H1 (cell line): ENCODE measurements at regions not wholly inside any gene's neighbourhood (a gene's known extent, or its start where the extent isn't known, plus 50 kb on each side); places are given as distances from the start of the nearest gene placed in this dataset.

Experiments used
- CTCF ChIA-PET: fragments of 300-600 bp; sonication (Branson Sonifier 250); formaldehyde crosslinking; loops from one replicate; lab custom pipeline; 2021; ENCODE audit not compliant: partially characterized antibody; lab: Charles Lee
- POLR2A ChIA-PET: fragments of 300-600 bp; sonication (Branson Sonifier 250); formaldehyde crosslinking; loops from one replicate; lab custom pipeline; 2021; ENCODE audit warnings: inconsistent platforms; ENCODE audit not compliant: partially characterized antibody; lab: Charles Lee
- DNase-seq, 2 experiments: peaks; one replicate each; pipeline versions ENCODE4 v3.0.0 to v3.0.0-alpha.2; 2010 to 2022; ENCODE audit warnings: low spot score in 2 of 2, low read depth in 1 of 2, mixed read lengths in 1 of 2
- FAIRE-seq: peaks from 2 replicates; lab custom pipeline; 2011; peaks lifted over from hg19 to GRCh38; lab: Jason Lieb, UNC
- H2AFZ ChIP-seq: 2 replicates; pipeline ENCODE4 v1.8.1; 2012; ENCODE audit warnings: low read length, inconsistent platforms
- H2AK5ac ChIP-seq: 2 replicates; pipeline ENCODE4 v1.6.1; 2013; ENCODE audit warnings: low read depth, low read length
- H2BK120ac ChIP-seq: replicated peaks from 2 replicates; pipeline ENCODE3; 2013; ENCODE audit warnings: low read depth, low read length, inconsistent platforms
- H2BK12ac ChIP-seq: 2 replicates; pipeline ENCODE4 v1.6.1; 2013; ENCODE audit warnings: low read depth, low read length
- H2BK15ac ChIP-seq: 2 replicates; pipeline ENCODE4 v1.6.1; 2013; ENCODE audit warnings: low read length
- H2BK20ac ChIP-seq: 2 replicates; pipeline ENCODE4 v1.6.1; 2013; ENCODE audit warnings: low read length
- H2BK5ac ChIP-seq: 2 replicates; pipeline ENCODE4 v1.6.1; 2013; ENCODE audit warnings: low read depth, low read length
- H3K14ac ChIP-seq: 2 replicates; pipeline ENCODE4 v1.6.1; 2013; ENCODE audit warnings: inconsistent platforms; ENCODE audit not compliant: insufficient read length
- H3K18ac ChIP-seq: 2 replicates; pipeline ENCODE4 v1.6.1; 2013; ENCODE audit warnings: low read length; ENCODE audit errors: extremely low read depth
- H3K23ac ChIP-seq: 2 replicates; pipeline ENCODE4 v1.6.1; 2013; ENCODE audit warnings: inconsistent platforms; ENCODE audit not compliant: insufficient read length
- H3K23me2 ChIP-seq: 2 replicates; pipeline ENCODE4 v1.6.1; 2013; ENCODE audit warnings: low read depth, low read length
- H3K27ac ChIP-seq: 2 replicates; pipeline ENCODE4 v1.6.1; 2011; ENCODE audit warnings: low read depth, low read length, inconsistent platforms
- H3K27me3 ChIP-seq, 4 experiments: replicated peaks in 1 of 4; 1 replicate in 1 of 4; 2 replicates in 3 of 4; pipeline versions ENCODE4 v1.6.1 to v1.8.1; 2011 to 2013; ENCODE audit warnings: low read length in 3 of 4, mild to moderate bottlenecking in 3 of 4, inconsistent platforms in 2 of 4, mixed read lengths in 2 of 4, moderate library complexity in 1 of 4; ENCODE audit not compliant: control insufficient read depth in 3 of 4, insufficient read depth in 3 of 4; ENCODE audit errors: extremely low read depth in 1 of 4
- H3K36me3 ChIP-seq, 4 experiments: 2 replicates each; pipeline versions ENCODE4 v1.6.1 to v1.8.1; 2011 to 2013; ENCODE audit warnings: mild to moderate bottlenecking in 4 of 4, low read length in 3 of 4, moderate library complexity in 2 of 4, control low read depth in 1 of 4, inconsistent platforms in 1 of 4; ENCODE audit not compliant: insufficient read depth in 4 of 4, control insufficient read depth in 2 of 4
- H3K4ac ChIP-seq: replicated peaks from 2 replicates; pipeline ENCODE3; 2013; ENCODE audit warnings: low read length, low read depth, mixed read lengths, inconsistent platforms; ENCODE audit not compliant: insufficient read length
- H3K4me1 ChIP-seq, 4 experiments: replicated peaks in 1 of 4; 1 replicate in 1 of 4; 2 replicates in 3 of 4; pipeline versions ENCODE4 v1.6.1 to v1.8.1; 2011 to 2013; ENCODE audit warnings: low read length in 3 of 4, inconsistent platforms in 2 of 4, mixed read lengths in 1 of 4; ENCODE audit not compliant: insufficient read depth in 4 of 4, control insufficient read depth in 3 of 4
- H3K4me2 ChIP-seq, 2 experiments: 2 replicates each; pipeline versions ENCODE4 v1.6.1 to v1.8.1; 2011 to 2013; ENCODE audit warnings: low read depth in 2 of 2, low read length in 2 of 2, control low read depth in 1 of 2, inconsistent platforms in 1 of 2, mild to moderate bottlenecking in 1 of 2; ENCODE audit not compliant: insufficient read depth in 1 of 2
- H3K4me3 ChIP-seq, 4 experiments: fragments of 200-600, 300-600 bp in 1 of 4; sonication (generic), shearing (Covaris generic), sonication (Bioruptor Twin) in 1 of 4; 2 replicates each; pipeline versions ENCODE4 v1.5.1 to v1.8.1; 2011 to 2016; ENCODE audit warnings: low read length in 4 of 4, low read depth in 3 of 4, control low read depth in 2 of 4, inconsistent platforms in 2 of 4, mild to moderate bottlenecking in 2 of 4, mixed read lengths in 1 of 4, moderate library complexity in 1 of 4; ENCODE audit not compliant: insufficient read depth in 2 of 4; ENCODE audit errors: extremely low read depth in 1 of 4
- H3K56ac ChIP-seq: replicated peaks from 2 replicates; pipeline ENCODE3; 2013; ENCODE audit warnings: low read depth, mild to moderate bottlenecking, mixed read lengths, low read length, inconsistent platforms; ENCODE audit not compliant: insufficient read length
- H3K79me1 ChIP-seq: 2 replicates; pipeline ENCODE4 v1.6.1; 2013; ENCODE audit warnings: low read depth, low read length, control low read depth
- H3K79me2 ChIP-seq, 2 experiments: 2 replicates each; pipeline versions ENCODE4 v1.6.1 to v1.8.1; 2012 to 2013; ENCODE audit warnings: low read length in 2 of 2, mild to moderate bottlenecking in 2 of 2, inconsistent platforms in 1 of 2; ENCODE audit not compliant: insufficient read depth in 2 of 2, control insufficient read depth in 1 of 2
- H3K9ac ChIP-seq, 4 experiments: replicated peaks in 1 of 4; 1 replicate in 1 of 4; 2 replicates in 3 of 4; pipeline versions ENCODE4 v1.6.1 to v1.8.1; 2011 to 2013; ENCODE audit warnings: low read depth in 3 of 4, low read length in 3 of 4, control low read depth in 2 of 4, mild to moderate bottlenecking in 2 of 4, moderate library complexity in 2 of 4, inconsistent platforms in 1 of 4; ENCODE audit errors: extremely low read depth in 1 of 4
- H3K9me3 ChIP-seq, 2 experiments: 2 replicates each; pipeline versions ENCODE4 v1.6.1 to v1.8.1; 2012 to 2013; ENCODE audit warnings: mild to moderate bottlenecking in 2 of 2, moderate library complexity in 2 of 2, control low read depth in 1 of 2, inconsistent platforms in 1 of 2, low read depth in 1 of 2, low read length in 1 of 2, mixed read lengths in 1 of 2; ENCODE audit not compliant: insufficient read depth in 2 of 2
- H4K20me1 ChIP-seq, 2 experiments: replicated peaks in 1 of 2; 2 replicates each; pipeline versions ENCODE3 to v1.8.1; 2011 to 2013; ENCODE audit warnings: inconsistent platforms in 2 of 2, low read length in 2 of 2, mild to moderate bottlenecking in 1 of 2; ENCODE audit not compliant: insufficient read depth in 2 of 2, control insufficient read depth in 1 of 2
- H4K5ac ChIP-seq: 2 replicates; pipeline ENCODE4 v1.6.1; 2013; ENCODE audit warnings: low read length, low read depth, mixed read lengths, inconsistent platforms; ENCODE audit not compliant: insufficient read length
- H4K8ac ChIP-seq: 2 replicates; pipeline ENCODE4 v1.8.0; 2013; ENCODE audit warnings: mild to moderate bottlenecking, moderate library complexity, low read length, inconsistent platforms; ENCODE audit not compliant: insufficient read depth; ENCODE audit errors: extremely low read depth
- H4K91ac ChIP-seq: replicated peaks from 2 replicates; pipeline ENCODE3; 2013; ENCODE audit warnings: low read length, mixed read lengths, inconsistent platforms; ENCODE audit not compliant: insufficient read length
- CEBPB ChIP-seq: IDR thresholded peaks from 2 replicates; pipeline ENCODE4 v1.6.1; 2012; ENCODE audit warnings: low read depth, low read length
- RBBP5 ChIP-seq: IDR thresholded peaks from 2 replicates; pipeline ENCODE4 v1.7.1; 2012; ENCODE audit warnings: low read depth, mild to moderate bottlenecking, inconsistent platforms, low read length, moderate library complexity, borderline replicate concordance
- RNF2 ChIP-seq: fragments of 200-900, 300-1000 bp; sonication (generic); IDR thresholded peaks from 2 replicates; pipeline ENCODE4 v1.7.1; 2016; ENCODE audit warnings: borderline replicate concordance, low read depth, mild to moderate bottlenecking, antibody characterized with exemption, low read length; ENCODE audit not compliant: poor library complexity, severe bottlenecking; ENCODE audit errors: missing control alignments
- WGBS, 2 experiments: shearing (Covaris generic) in 1 of 2; methylation state at CpG; one replicate each; pipeline versions ENCODE4 v1.1.6 to v1.1.7; 2013 to 2015; ENCODE audit warnings: low lambda C conversion rate in 2 of 2, mixed read lengths in 2 of 2, inconsistent platforms in 1 of 2, low coverage in 1 of 2, missing lambda C conversion rate in 1 of 2; ENCODE audit not compliant: insufficient replicate concordance in 2 of 2, insufficient coverage in 1 of 2, insufficient read length in 1 of 2; ENCODE audit errors: extremely low coverage in 1 of 2, missing lambda C conversion rate in 1 of 2; 5-methylcytosine and 5-hydroxymethylcytosine counted together

DNA sequence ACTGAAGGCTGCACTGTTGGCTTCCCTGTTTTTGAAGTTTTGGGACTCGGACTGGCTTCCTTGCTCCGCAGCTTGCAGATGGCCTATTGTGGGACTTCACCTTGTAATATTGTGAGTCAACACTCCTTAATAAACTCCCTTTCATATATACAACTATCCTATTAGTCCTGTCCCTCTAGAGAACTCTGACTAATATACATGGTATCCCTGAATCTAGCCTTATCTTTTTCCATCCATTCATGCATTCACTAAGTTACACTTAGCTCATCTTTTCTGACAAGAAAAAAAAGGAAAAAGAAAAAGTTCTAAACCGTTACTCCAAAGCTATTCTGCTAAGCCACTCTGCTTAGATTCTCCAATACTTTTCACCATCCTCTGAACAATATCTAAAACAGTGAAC lies 1260.2 kb upstream of the PCDH7 start:
- Histone ChIP-seq H2AK5ac (no peak overlapping the region), H3K79me1 (no peaks in the 10 kb centered on the region), H3K27ac (no peak overlapping the region), H3K4me2 (no peak overlapping the region), H2BK120ac (no peak overlapping the region), H4K5ac (no peak overlapping the region), H4K20me1 (no peaks in the 10 kb centered on the region), H3K9ac (no peak overlapping the region), H4K91ac (no peak overlapping the region), H3K23me2 (no peaks in the 10 kb centered on the region), H3K27me3 (no peaks in the 10 kb centered on the region), H2BK15ac (no peak overlapping the region), H3K4ac (no peak overlapping the region), H3K18ac (no peak overlapping the region), H3K23ac (no peak overlapping the region), H2BK12ac (no peak overlapping the region), H3K4me1 (no peaks in the 10 kb centered on the region), H3K4me3 (no peak overlapping the region), H2BK5ac (no peak overlapping the region), H3K9me3 (no peaks in the 10 kb centered on the region), H4K8ac (no peak overlapping the region), H3K36me3 (no peaks in the 10 kb centered on the region), H3K56ac (no peak overlapping the region), H2BK20ac (no peak overlapping the region), H3K14ac (no peak overlapping the region), H2AFZ (no peak overlapping the region), H3K79me2 (no peaks in the 10 kb centered on the region)
- POLR2A ChIA-PET = no interaction called here
- TF ChIP-seq RBBP5 (no peak), RNF2 (no peak), CEBPB (no peak)
- no peak for DNase-seq
- 92% methylated on average over 3 of the region's 3 CpGs; no CpG with 5 or more reads in 1 of the 2 experiments for WGBS, 2 experiments
- CTCF ChIA-PET = no interaction called here
- no peak for FAIRE-seq
